DND-41 (cell line): ENCODE measurements at regions not wholly inside any gene's neighbourhood (a gene's known extent, or its start where the extent isn't known, plus 50 kb on each side); places are given as distances from the start of the nearest gene placed in this dataset.

ENCODE experiments used
- EZH2 ChIP-seq: IDR thresholded peaks from 3 replicates; pipeline ENCODE4 v1.6.1; 2012; ENCODE audit warnings: borderline replicate concordance, low read depth, mild to moderate bottlenecking, moderate library complexity, low read length, inconsistent platforms; ENCODE audit not compliant: severe bottlenecking
- TF ChIP-seq, protein P1 (sequence below): IDR thresholded peaks from 2 replicates; pipeline ENCODE4 v1.5.1; 2012; ENCODE audit warnings: borderline replicate concordance, low read length, moderate library complexity, mild to moderate bottlenecking; ENCODE audit not compliant: poor library complexity, severe bottlenecking; ENCODE audit errors: extremely low read depth

- TF ChIP-seq, protein P1, sequence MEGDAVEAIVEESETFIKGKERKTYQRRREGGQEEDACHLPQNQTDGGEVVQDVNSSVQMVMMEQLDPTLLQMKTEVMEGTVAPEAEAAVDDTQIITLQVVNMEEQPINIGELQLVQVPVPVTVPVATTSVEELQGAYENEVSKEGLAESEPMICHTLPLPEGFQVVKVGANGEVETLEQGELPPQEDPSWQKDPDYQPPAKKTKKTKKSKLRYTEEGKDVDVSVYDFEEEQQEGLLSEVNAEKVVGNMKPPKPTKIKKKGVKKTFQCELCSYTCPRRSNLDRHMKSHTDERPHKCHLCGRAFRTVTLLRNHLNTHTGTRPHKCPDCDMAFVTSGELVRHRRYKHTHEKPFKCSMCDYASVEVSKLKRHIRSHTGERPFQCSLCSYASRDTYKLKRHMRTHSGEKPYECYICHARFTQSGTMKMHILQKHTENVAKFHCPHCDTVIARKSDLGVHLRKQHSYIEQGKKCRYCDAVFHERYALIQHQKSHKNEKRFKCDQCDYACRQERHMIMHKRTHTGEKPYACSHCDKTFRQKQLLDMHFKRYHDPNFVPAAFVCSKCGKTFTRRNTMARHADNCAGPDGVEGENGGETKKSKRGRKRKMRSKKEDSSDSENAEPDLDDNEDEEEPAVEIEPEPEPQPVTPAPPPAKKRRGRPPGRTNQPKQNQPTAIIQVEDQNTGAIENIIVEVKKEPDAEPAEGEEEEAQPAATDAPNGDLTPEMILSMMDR: no peak
- TF ChIP-seq EZH2: no peak
Measured at GRCh38 chr11:112471731-112472130, 211.1 kb upstream of the PLET1 start.
